HepG2 (cell line): ENCODE measurements at regions not wholly inside any gene's neighbourhood (a gene's known extent, or its start where the extent isn't known, plus 50 kb on each side); places are given as distances from the start of the nearest gene placed in this dataset.
A peak's percentile ranks its signal among the peaks of the same experiment; 100 is the strongest.

ENCODE experiments used
- ATAC-seq: fragments of 200-7000 bp; cut with Tn5 transposase; 3 replicates; pipeline ENCODE4 v1.9.1; 2020; ENCODE audit warnings: mild to moderate bottlenecking, moderate library complexity
- BruUV-seq: library from RNA; stranded (reverse); fragments of 400-500 nt; replicated peaks from 2 replicates; lab custom pipeline; 2021; lab: Mats Ljungman, UMichigan
- CTCF ChIA-PET: fragments of 300-600 bp; formaldehyde crosslinking; extraction: SDS; loops from one replicate; lab custom pipeline; 2021; ENCODE audit warnings: low total read pairs, inconsistent platforms, low intra/inter-chr PET ratio; lab: Yijun Ruan, JAX
- POLR2A ChIA-PET: fragments of 350-600 bp; sonication (Branson Sonifier 250); formaldehyde crosslinking; loops from one replicate; lab custom pipeline; 2020; ENCODE audit warnings: antibody characterized with exemption, inconsistent platforms; lab: Yijun Ruan, JAX
- DNase-seq: peaks from one replicate; pipeline ENCODE4 v3.0.0-alpha.2; 2015; ENCODE audit warnings: low spot score
- FAIRE-seq: peaks from 3 replicates; lab custom pipeline; 2011; peaks lifted over from hg19 to GRCh38; lab: Jason Lieb, UNC
- H2AFZ ChIP-seq: one replicate; pipeline ENCODE4 v1.6.1; 2011; ENCODE audit warnings: low read length, inconsistent platforms
- H3K27ac ChIP-seq: fragments of 300-600 bp; 3 replicates; pipeline ENCODE4 v1.8.0; 2011; ENCODE audit warnings: mixed run types, mild to moderate bottlenecking, mixed read lengths, low read length, inconsistent platforms; ENCODE audit not compliant: insufficient read depth; ENCODE audit errors: extremely low read length
- H3K27me3 ChIP-seq, 2 experiments: fragments of 200-600 bp in 1 of 2; 2 replicates in 1 of 2; 3 replicates in 1 of 2; pipeline versions ENCODE4 v1.6.0 to v1.8.0; 2011; ENCODE audit warnings: low read length in 2 of 2, mild to moderate bottlenecking in 2 of 2, moderate library complexity in 2 of 2, inconsistent platforms in 1 of 2; ENCODE audit not compliant: insufficient read depth in 2 of 2, control insufficient read depth in 1 of 2
- H3K36me3 ChIP-seq, 2 experiments: fragments of 200-600 bp in 1 of 2; replicated peaks in 1 of 2; 2 replicates in 1 of 2; 3 replicates in 1 of 2; pipeline versions ENCODE4 v1.5.1 to v1.8.0; 2011; ENCODE audit warnings: low read length in 2 of 2, inconsistent platforms in 1 of 2; ENCODE audit not compliant: insufficient read depth in 2 of 2, control insufficient read depth in 1 of 2
- H3K4me1 ChIP-seq: 2 replicates; pipeline ENCODE4 v1.5.1; 2012; ENCODE audit warnings: low read length, inconsistent platforms; ENCODE audit not compliant: insufficient read depth
- H3K4me2 ChIP-seq: 2 replicates; pipeline ENCODE4 v1.6.0; 2011; ENCODE audit warnings: low read depth, low read length, inconsistent platforms
- H3K4me3 ChIP-seq, 3 experiments: fragments of 200-600 bp in 1 of 3; sonication (generic), shearing (Covaris generic) in 1 of 3; replicated peaks in 1 of 3; 2 replicates each; pipeline ENCODE4 v1.5.1; 2011 to 2016; ENCODE audit warnings: low read length in 3 of 3, inconsistent platforms in 2 of 3, low read depth in 2 of 3, mild to moderate bottlenecking in 2 of 3, control low read depth in 1 of 3, mixed read lengths in 1 of 3; ENCODE audit not compliant: insufficient read depth in 1 of 3
- H3K79me2 ChIP-seq: one replicate; pipeline ENCODE4 v1.6.1; 2011; ENCODE audit warnings: low read length, inconsistent platforms; ENCODE audit not compliant: insufficient read depth
- H3K9ac ChIP-seq: 2 replicates; pipeline ENCODE4 v1.6.0; 2011; ENCODE audit warnings: mild to moderate bottlenecking, low read depth, low read length, inconsistent platforms; ENCODE audit not compliant: insufficient read depth
- H3K9me3 ChIP-seq: 2 replicates; pipeline ENCODE4 v1.5.1; 2012; ENCODE audit warnings: mild to moderate bottlenecking, low read length
- H4K20me1 ChIP-seq: 2 replicates; pipeline ENCODE4 v1.6.0; 2011; ENCODE audit warnings: inconsistent platforms, mild to moderate bottlenecking, low read length, moderate library complexity; ENCODE audit not compliant: insufficient read depth
- FOXC1 ChIP-seq: sonication (generic); formaldehyde crosslinking; IDR thresholded peaks from 2 replicates; pipeline ENCODE4 v1.8.0; 2022; ENCODE audit warnings: mild to moderate bottlenecking, missing genetic modification reagents, borderline replicate concordance
- HOXA7 ChIP-seq: sonication (generic); formaldehyde crosslinking; IDR thresholded peaks from 2 replicates; pipeline ENCODE4 v1.8.1; 2022; ENCODE audit warnings: mild to moderate bottlenecking, missing genetic modification reagents, moderate library complexity
- MED1 ChIP-seq: sonication (generic); formaldehyde crosslinking; IDR thresholded peaks from 2 replicates; pipeline ENCODE4 v1.4.0; 2020; ENCODE audit warnings: missing genetic modification reagents
- MIER3 ChIP-seq: IDR thresholded peaks from 2 replicates; pipeline ENCODE4 v1.6.1; 2016; ENCODE audit warnings: missing compliant biosample characterization, borderline replicate concordance
- MIXL1 ChIP-seq: IDR thresholded peaks from 2 replicates; pipeline ENCODE4 v1.6.1; 2016
- RAD21 ChIP-seq: fragments of 450-650 bp; formaldehyde crosslinking; IDR thresholded peaks from 2 replicates; pipeline ENCODE4 v1.5.0; 2020; ENCODE audit warnings: mild to moderate bottlenecking
- SALL1 ChIP-seq: sonication (generic); formaldehyde crosslinking; IDR thresholded peaks from 2 replicates; pipeline ENCODE4 v1.8.0; 2022; ENCODE audit warnings: mild to moderate bottlenecking, missing genetic modification reagents
- SIN3B ChIP-seq: fragments of 150-350 bp; IDR thresholded peaks from 2 replicates; pipeline ENCODE4 v1.6.1; 2014; ENCODE audit warnings: low read length
- STAG1 ChIP-seq: sonication (generic); formaldehyde crosslinking; IDR thresholded peaks from 2 replicates; pipeline ENCODE4 v1.4.0; 2020; ENCODE audit warnings: missing genetic modification reagents
- YEATS2 ChIP-seq: sonication (generic); formaldehyde crosslinking; IDR thresholded peaks from 2 replicates; pipeline ENCODE4 v1.4.0; 2020; ENCODE audit warnings: missing genetic modification reagents, borderline replicate concordance
- ZNF331 ChIP-seq: sonication (generic); formaldehyde crosslinking; IDR thresholded peaks from 2 replicates; pipeline ENCODE4 v1.4.0; 2020; ENCODE audit warnings: missing genetic modification reagents
- WGBS: methylation state at CpG from one replicate; pipeline ENCODE4 v1.1.6; 2017; ENCODE audit warnings: low lambda C conversion rate; 5-methylcytosine and 5-hydroxymethylcytosine counted together
- in situ Hi-C: cut with HindIII; loops from 2 replicates; pipeline ENCODE4 v1.10.0; 2017; ENCODE audit warnings: low pct_unique_long_range_greater_than_20kb; ENCODE audit not compliant: extremely low pct_ligation_motif_present
- intact Hi-C: fragments of 100-400 bp; cut with micrococcal nuclease; formaldehyde crosslinking; loops from one replicate; pipeline ENCODE4 v1.10.0; 2022; ENCODE audit not compliant: unreplicated experiment
- TF ChIP-seq, protein P1 (sequence below), 2 experiments: IDR thresholded peaks; 2 replicates each; pipeline ENCODE4 v1.6.1; 2011 to 2012; ENCODE audit warnings: low read length in 2 of 2, borderline replicate concordance in 1 of 2, low read depth in 1 of 2, mild to moderate bottlenecking in 1 of 2, moderate library complexity in 1 of 2
- TF ChIP-seq, protein P2 (sequence below): IDR thresholded peaks from 2 replicates; pipeline ENCODE4 v1.4.0; 2020; ENCODE audit warnings: mild to moderate bottlenecking, missing genetic modification reagents
- TF ChIP-seq, protein P3 (sequence below), 2 experiments: sonication (generic) in 1 of 2; formaldehyde crosslinking in 1 of 2; IDR thresholded peaks; 2 replicates each; pipeline versions ENCODE4 v1.4.0 to v1.6.1; 2018 to 2020; ENCODE audit warnings: missing genetic modification reagents in 2 of 2, borderline replicate concordance in 1 of 2, low read depth in 1 of 2, mild to moderate bottlenecking in 1 of 2, missing biosample characterization in 1 of 2

DNA sequence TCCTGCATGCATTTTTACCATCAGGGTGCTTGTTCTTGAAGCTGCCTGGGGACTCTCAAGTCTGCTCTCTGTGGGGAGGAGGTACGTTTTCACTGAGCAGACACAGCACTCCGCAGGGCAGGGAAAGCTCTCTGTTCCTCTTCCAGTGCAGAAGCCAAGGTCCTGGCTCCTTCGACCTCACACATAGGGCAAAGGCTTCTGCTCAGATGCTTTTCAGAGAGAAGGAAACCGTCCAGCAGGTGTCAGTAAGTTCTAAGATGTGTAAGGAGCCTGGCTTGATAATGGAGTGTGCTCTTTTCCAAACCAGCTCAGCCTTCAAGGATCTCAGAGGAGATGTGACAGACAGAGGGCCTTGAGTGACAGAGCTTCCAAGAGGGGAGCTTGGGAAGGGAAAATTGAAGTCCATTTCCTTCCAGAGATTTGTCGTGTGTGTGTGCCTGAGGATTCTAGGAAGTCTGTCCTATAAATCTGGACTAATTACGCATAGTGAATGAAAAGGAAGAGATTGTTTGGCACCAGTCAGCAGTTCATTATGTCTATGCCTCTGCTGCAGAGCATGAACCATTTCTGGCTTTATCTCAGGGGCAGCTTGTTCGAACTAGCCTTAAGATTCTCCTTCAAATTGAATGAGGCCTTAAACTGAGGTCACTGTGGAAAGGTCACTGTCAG, 67.3 kb upstream of the UPP2 start:
- Histone ChIP-seq H3K27me3 (peaks cover 0 to 17% of the 10 kb centered on the region in 2 experiments; a peak in 2 of 5 replicates), H3K4me1 (no peaks in the 10 kb centered on the region), H3K36me3 (no peaks in the 10 kb centered on the region), H3K79me2 (no peaks in the 10 kb centered on the region), H3K4me2 (no peak overlapping the region), H4K20me1 (no peaks in the 10 kb centered on the region), H2AFZ (no peak overlapping the region), H3K9ac (no peak overlapping the region), H3K4me3 (no peak overlapping the region), H3K27ac (no peak overlapping the region), H3K9me3 (no peaks in the 10 kb centered on the region)
- WGBS: 18% methylated on average over 7 of the region's 7 CpGs
- POLR2A ChIA-PET: interaction anchor here (0.9 kb wide), 1 partner anchor 98 kb away, joined by 3 read pairs; no protein-coding TSS in a partner anchor
- BruUV-seq: no TSS peak
- CTCF ChIA-PET: interaction anchor here (1.2 to 1.6 kb wide), 3 partner anchors 10 to 720 kb away, joined by 4 to 7 read pairs (median 6); no protein-coding TSS in a partner anchor
- DNase-seq (peak; percentile 74), FAIRE-seq (peak; percentile 85), ATAC-seq (peak; percentile 96)
- intact Hi-C loops (loop anchor here (1.0 to 5.0 kb wide), 4 partner anchors 138 to 720 kb away; partner anchors contain the start of genes CCDC148 and PKP4), in situ Hi-C loops (loop anchor here (5.0 kb wide), 1 partner anchor 713 kb away; no protein-coding TSS in a partner anchor)
- TF ChIP-seq, protein P1, sequence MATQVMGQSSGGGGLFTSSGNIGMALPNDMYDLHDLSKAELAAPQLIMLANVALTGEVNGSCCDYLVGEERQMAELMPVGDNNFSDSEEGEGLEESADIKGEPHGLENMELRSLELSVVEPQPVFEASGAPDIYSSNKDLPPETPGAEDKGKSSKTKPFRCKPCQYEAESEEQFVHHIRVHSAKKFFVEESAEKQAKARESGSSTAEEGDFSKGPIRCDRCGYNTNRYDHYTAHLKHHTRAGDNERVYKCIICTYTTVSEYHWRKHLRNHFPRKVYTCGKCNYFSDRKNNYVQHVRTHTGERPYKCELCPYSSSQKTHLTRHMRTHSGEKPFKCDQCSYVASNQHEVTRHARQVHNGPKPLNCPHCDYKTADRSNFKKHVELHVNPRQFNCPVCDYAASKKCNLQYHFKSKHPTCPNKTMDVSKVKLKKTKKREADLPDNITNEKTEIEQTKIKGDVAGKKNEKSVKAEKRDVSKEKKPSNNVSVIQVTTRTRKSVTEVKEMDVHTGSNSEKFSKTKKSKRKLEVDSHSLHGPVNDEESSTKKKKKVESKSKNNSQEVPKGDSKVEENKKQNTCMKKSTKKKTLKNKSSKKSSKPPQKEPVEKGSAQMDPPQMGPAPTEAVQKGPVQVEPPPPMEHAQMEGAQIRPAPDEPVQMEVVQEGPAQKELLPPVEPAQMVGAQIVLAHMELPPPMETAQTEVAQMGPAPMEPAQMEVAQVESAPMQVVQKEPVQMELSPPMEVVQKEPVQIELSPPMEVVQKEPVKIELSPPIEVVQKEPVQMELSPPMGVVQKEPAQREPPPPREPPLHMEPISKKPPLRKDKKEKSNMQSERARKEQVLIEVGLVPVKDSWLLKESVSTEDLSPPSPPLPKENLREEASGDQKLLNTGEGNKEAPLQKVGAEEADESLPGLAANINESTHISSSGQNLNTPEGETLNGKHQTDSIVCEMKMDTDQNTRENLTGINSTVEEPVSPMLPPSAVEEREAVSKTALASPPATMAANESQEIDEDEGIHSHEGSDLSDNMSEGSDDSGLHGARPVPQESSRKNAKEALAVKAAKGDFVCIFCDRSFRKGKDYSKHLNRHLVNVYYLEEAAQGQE (IDR thresholded peaks at IDR 0.05; ENCODE audit: borderline replicate concordance in 1 of 2, low read depth in 1 of 2, low read length in 2 of 2): no peak
- TF ChIP-seq RAD21 (CRISPR knock-in tag): peak; percentile 70
- 0 out of 2 replicates have a peak, but pooled peaks have one; percentile 49 for TF ChIP-seq MIER3 (CRISPR knock-in tag)
- TF ChIP-seq HOXA7: no peak
- TF ChIP-seq, protein P2, sequence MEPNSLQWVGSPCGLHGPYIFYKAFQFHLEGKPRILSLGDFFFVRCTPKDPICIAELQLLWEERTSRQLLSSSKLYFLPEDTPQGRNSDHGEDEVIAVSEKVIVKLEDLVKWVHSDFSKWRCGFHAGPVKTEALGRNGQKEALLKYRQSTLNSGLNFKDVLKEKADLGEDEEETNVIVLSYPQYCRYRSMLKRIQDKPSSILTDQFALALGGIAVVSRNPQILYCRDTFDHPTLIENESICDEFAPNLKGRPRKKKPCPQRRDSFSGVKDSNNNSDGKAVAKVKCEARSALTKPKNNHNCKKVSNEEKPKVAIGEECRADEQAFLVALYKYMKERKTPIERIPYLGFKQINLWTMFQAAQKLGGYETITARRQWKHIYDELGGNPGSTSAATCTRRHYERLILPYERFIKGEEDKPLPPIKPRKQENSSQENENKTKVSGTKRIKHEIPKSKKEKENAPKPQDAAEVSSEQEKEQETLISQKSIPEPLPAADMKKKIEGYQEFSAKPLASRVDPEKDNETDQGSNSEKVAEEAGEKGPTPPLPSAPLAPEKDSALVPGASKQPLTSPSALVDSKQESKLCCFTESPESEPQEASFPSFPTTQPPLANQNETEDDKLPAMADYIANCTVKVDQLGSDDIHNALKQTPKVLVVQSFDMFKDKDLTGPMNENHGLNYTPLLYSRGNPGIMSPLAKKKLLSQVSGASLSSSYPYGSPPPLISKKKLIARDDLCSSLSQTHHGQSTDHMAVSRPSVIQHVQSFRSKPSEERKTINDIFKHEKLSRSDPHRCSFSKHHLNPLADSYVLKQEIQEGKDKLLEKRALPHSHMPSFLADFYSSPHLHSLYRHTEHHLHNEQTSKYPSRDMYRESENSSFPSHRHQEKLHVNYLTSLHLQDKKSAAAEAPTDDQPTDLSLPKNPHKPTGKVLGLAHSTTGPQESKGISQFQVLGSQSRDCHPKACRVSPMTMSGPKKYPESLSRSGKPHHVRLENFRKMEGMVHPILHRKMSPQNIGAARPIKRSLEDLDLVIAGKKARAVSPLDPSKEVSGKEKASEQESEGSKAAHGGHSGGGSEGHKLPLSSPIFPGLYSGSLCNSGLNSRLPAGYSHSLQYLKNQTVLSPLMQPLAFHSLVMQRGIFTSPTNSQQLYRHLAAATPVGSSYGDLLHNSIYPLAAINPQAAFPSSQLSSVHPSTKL (CRISPR knock-in tag): 0 out of 2 replicates have a peak, but pooled peaks have one; percentile 12
- 0 out of 2 replicates have a peak, but pooled peaks have one; percentile 12 for TF ChIP-seq MIXL1 (CRISPR knock-in tag)
- TF ChIP-seq SALL1 (CRISPR knock-in tag): peak; percentile 43
- 0 out of 2 replicates have a peak, but pooled peaks have one; percentile 9 for TF ChIP-seq ZNF331 (CRISPR knock-in tag)
- TF ChIP-seq, protein P3, sequence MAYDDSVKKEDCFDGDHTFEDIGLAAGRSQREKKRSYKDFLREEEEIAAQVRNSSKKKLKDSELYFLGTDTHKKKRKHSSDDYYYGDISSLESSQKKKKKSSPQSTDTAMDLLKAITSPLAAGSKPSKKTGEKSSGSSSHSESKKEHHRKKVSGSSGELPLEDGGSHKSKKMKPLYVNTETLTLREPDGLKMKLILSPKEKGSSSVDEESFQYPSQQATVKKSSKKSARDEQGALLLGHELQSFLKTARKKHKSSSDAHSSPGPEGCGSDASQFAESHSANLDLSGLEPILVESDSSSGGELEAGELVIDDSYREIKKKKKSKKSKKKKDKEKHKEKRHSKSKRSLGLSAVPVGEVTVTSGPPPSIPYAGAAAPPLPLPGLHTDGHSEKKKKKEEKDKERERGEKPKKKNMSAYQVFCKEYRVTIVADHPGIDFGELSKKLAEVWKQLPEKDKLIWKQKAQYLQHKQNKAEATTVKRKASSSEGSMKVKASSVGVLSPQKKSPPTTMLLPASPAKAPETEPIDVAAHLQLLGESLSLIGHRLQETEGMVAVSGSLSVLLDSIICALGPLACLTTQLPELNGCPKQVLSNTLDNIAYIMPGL (CRISPR knock-in tag; IDR thresholded peaks at IDR 0.05; ENCODE audit: borderline replicate concordance in 1 of 2, low read depth in 1 of 2): peak in 1 of 2 experiments; percentile 48; a peak in 1 of 4 replicates
- TF ChIP-seq SIN3B: no peak
- TF ChIP-seq YEATS2: 0 out of 2 replicates have a peak, but pooled peaks have one; percentile 10
- TF ChIP-seq STAG1: peak; percentile 97
- TF ChIP-seq FOXC1 (CRISPR knock-in tag): 0 out of 2 replicates have a peak, but pooled peaks have one; percentile 51
- 0 out of 2 replicates have a peak, but pooled peaks have one; percentile 19 for TF ChIP-seq MED1
